Cerebellar cortex (tissue), 1 donor: ENCODE measurements at regions not wholly inside any gene's neighbourhood (a gene's known extent, or its start where the extent isn't known, plus 50 kb on each side); places are given as distances from the start of the nearest gene placed in this dataset.
A peak's percentile ranks its signal among the peaks of the same experiment; 100 is the strongest.

Experiments
- DNase-seq: peaks from one replicate; pipeline ENCODE4 v3.0.0-alpha.2; 2015; ENCODE audit warnings: low spot score

GRCh38 chr18:39872651-39873050 lies 2082.4 kb upstream of the PIK3C3 start:
- no peak for DNase-seq

GRCh38 chr18:39871961-39872360 lies 2083.1 kb upstream of the PIK3C3 start:
- DNase-seq, result no peak

GRCh38 chr18:39870591-39870990 lies 2084.4 kb upstream of the PIK3C3 start:
- DNase-seq, result no peak

- peak; percentile 91 for DNase-seq
Measured at GRCh38 chr18:39863916-39864315, 2091.1 kb upstream of the PIK3C3 start.

- DNase-seq, result no peak
Measured at GRCh38 chr18:39862341-39862740, 2092.7 kb upstream of the PIK3C3 start.

- no peak for DNase-seq
Measured at GRCh38 chr18:39854291-39854690, 2100.7 kb upstream of the PIK3C3 start.

GRCh38 chr18:39846265-39846664 lies 2108.8 kb upstream of the PIK3C3 start:
- DNase-seq, result no peak

GRCh38 chr18:39845631-39846030 lies 2109.4 kb upstream of the PIK3C3 start:
- no peak for DNase-seq

GRCh38 chr18:39845106-39845505 lies 2109.9 kb upstream of the PIK3C3 start:
- no peak for DNase-seq

- peak; percentile 66 for DNase-seq
Measured at GRCh38 chr18:39843546-39843945, 2111.5 kb upstream of the PIK3C3 start.

GRCh38 chr18:39842366-39842914 lies 2112.6 kb upstream of the PIK3C3 start:
- no peak for DNase-seq

GRCh38 chr18:39841482-39842365 lies 2113.3 kb upstream of the PIK3C3 start:
- DNase-seq, result peak; percentile 84

GRCh38 chr18:39840856-39841481 lies 2114.1 kb upstream of the PIK3C3 start:
- DNase-seq, result peak; percentile 69

- DNase-seq, result no peak
Measured at GRCh38 chr18:39840406-39840805, 2114.6 kb upstream of the PIK3C3 start.

GRCh38 chr18:39839782-39840181 lies 2115.3 kb upstream of the PIK3C3 start:
- DNase-seq, result no peak

- no peak for DNase-seq
Measured at GRCh38 chr18:39838831-39839230, 2116.2 kb upstream of the PIK3C3 start.

- DNase-seq, result no peak
Measured at GRCh38 chr18:39835303-39836030, 2119.6 kb upstream of the PIK3C3 start.

GRCh38 chr18:39834636-39835035 lies 2120.4 kb upstream of the PIK3C3 start:
- no peak for DNase-seq

GRCh38 chr18:39825485-39826150 lies 2129.4 kb upstream of the PIK3C3 start:
- DNase-seq, result no peak

GRCh38 chr18:39806525-39806924 lies 2148.5 kb upstream of the PIK3C3 start:
- DNase-seq, result no peak

GRCh38 chr18:39805218-39805617 lies 2149.8 kb upstream of the PIK3C3 start:
- no peak for DNase-seq
